ENCODE measurements at regions not wholly inside any gene's neighbourhood (a gene's known extent, or its start where the extent isn't known, plus 50 kb on each side); places are given as distances from the start of the nearest gene placed in this dataset.

GRCh38 chr11:26121466-26121865 is 210.5 kb upstream of the ANO3 start:
- TF ChIP-seq POLR2A (IDR thresholded peaks at IDR 0.05; ENCODE audit: low read length) (no peak), GATA1 (IDR thresholded peaks at IDR 0.05; ENCODE audit: low read depth, low read length) (no peak)

Measured in erythroblast (primary cell).